ENCODE measurements at regions not wholly inside any gene's neighbourhood (a gene's known extent, or its start where the extent isn't known, plus 50 kb on each side); places are given as distances from the start of the nearest gene placed in this dataset.
"Not testable (repeated sequence)": the region's sequence is repeated elsewhere in the genome, so short reads cannot be mapped to it uniquely, and the experiment has no call there.

DNA sequence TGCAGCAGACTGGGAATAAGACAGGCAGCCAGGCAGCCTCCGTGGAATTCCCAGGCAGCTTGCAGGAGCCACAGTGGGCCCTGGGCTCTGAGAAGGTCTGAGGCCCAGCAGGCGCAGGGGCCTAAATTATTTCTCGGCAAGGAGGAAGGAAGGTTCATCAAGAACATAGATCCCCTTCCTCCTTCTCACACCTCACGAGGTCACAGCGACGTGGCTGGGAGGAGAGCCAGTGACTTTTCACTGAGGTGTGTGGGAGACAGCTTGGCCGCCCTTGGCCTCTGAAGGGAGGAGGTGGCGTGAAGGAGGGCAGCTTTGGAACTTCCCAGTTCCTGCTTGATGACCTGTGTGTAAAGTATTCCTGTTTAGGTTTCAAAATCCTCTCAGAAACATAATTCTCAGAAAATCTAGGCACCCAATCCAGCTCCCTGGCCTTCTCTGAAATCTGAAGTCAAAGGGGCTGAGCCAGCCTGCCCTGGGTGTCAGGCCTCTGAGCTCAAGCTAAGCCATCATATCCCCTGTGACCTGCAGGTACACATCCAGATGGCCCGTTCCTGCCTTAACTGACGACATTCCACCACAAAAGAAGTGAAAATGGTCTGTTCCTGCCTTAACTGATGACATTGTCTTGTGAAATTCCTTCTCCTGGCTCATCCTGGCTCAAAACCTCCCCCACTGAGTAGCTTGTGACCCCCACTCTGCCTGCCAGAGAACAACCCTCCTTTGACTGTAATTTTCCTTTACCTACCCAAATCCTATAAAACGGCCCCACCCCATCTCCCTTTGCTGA, 161.0 kb downstream of the ADRA2C start:
- not testable (repeated sequence) for TF ChIP-seq TCF4 (CRISPR knock-in tag; IDR thresholded peaks at IDR 0.05; ENCODE audit: borderline replicate concordance); ZFP3 (CRISPR knock-in tag; IDR thresholded peaks at IDR 0.05); ZNF70 (CRISPR knock-in tag; IDR thresholded peaks at IDR 0.05); RARB (CRISPR knock-in tag; IDR thresholded peaks at IDR 0.05); ZFP30 (CRISPR knock-in tag; IDR thresholded peaks at IDR 0.05); ZC3H10 (CRISPR knock-in tag; IDR thresholded peaks at IDR 0.05); SNAI2 (CRISPR knock-in tag; IDR thresholded peaks at IDR 0.05); BACH2 (CRISPR knock-in tag; IDR thresholded peaks at IDR 0.05; ENCODE audit: borderline replicate concordance); ESRRG (CRISPR knock-in tag; IDR thresholded peaks at IDR 0.05)
- TF ChIP-seq, protein P1, sequence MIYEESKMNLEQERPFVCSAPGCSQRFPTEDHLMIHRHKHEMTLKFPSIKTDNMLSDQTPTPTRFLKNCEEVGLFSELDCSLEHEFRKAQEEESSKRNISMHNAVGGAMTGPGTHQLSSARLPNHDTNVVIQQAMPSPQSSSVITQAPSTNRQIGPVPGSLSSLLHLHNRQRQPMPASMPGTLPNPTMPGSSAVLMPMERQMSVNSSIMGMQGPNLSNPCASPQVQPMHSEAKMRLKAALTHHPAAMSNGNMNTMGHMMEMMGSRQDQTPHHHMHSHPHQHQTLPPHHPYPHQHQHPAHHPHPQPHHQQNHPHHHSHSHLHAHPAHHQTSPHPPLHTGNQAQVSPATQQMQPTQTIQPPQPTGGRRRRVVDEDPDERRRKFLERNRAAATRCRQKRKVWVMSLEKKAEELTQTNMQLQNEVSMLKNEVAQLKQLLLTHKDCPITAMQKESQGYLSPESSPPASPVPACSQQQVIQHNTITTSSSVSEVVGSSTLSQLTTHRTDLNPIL (CRISPR knock-in tag; IDR thresholded peaks at IDR 0.05; ENCODE audit: low read depth), result not testable (repeated sequence)
- TF ChIP-seq, protein P2, sequence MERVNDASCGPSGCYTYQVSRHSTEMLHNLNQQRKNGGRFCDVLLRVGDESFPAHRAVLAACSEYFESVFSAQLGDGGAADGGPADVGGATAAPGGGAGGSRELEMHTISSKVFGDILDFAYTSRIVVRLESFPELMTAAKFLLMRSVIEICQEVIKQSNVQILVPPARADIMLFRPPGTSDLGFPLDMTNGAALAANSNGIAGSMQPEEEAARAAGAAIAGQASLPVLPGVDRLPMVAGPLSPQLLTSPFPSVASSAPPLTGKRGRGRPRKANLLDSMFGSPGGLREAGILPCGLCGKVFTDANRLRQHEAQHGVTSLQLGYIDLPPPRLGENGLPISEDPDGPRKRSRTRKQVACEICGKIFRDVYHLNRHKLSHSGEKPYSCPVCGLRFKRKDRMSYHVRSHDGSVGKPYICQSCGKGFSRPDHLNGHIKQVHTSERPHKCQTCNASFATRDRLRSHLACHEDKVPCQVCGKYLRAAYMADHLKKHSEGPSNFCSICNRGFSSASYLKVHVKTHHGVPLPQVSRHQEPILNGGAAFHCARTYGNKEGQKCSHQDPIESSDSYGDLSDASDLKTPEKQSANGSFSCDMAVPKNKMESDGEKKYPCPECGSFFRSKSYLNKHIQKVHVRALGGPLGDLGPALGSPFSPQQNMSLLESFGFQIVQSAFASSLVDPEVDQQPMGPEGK (CRISPR knock-in tag; IDR thresholded peaks at IDR 0.05; ENCODE audit: borderline replicate concordance), result not testable (repeated sequence)
- TF ChIP-seq, protein P3, sequence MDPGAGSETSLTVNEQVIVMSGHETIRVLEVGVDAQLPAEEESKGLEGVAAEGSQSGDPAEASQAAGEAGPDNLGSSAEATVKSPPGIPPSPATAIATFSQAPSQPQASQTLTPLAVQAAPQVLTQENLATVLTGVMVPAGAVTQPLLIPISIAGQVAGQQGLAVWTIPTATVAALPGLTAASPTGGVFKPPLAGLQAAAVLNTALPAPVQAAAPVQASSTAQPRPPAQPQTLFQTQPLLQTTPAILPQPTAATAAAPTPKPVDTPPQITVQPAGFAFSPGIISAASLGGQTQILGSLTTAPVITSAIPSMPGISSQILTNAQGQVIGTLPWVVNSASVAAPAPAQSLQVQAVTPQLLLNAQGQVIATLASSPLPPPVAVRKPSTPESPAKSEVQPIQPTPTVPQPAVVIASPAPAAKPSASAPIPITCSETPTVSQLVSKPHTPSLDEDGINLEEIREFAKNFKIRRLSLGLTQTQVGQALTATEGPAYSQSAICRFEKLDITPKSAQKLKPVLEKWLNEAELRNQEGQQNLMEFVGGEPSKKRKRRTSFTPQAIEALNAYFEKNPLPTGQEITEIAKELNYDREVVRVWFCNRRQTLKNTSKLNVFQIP (CRISPR knock-in tag; IDR thresholded peaks at IDR 0.05; ENCODE audit: borderline replicate concordance, low read depth), result not testable (repeated sequence)
- TF ChIP-seq, protein P4, sequence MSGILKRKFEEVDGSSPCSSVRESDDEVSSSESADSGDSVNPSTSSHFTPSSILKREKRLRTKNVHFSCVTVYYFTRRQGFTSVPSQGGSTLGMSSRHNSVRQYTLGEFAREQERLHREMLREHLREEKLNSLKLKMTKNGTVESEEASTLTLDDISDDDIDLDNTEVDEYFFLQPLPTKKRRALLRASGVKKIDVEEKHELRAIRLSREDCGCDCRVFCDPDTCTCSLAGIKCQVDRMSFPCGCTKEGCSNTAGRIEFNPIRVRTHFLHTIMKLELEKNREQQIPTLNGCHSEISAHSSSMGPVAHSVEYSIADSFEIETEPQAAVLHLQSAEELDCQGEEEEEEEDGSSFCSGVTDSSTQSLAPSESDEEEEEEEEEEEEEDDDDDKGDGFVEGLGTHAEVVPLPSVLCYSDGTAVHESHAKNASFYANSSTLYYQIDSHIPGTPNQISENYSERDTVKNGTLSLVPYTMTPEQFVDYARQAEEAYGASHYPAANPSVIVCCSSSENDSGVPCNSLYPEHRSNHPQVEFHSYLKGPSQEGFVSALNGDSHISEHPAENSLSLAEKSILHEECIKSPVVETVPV (CRISPR knock-in tag; IDR thresholded peaks at IDR 0.05), result not testable (repeated sequence)
